ENCODE measurements at regions not wholly inside any gene's neighbourhood (a gene's known extent, or its start where the extent isn't known, plus 50 kb on each side); places are given as distances from the start of the nearest gene placed in this dataset.

DNA sequence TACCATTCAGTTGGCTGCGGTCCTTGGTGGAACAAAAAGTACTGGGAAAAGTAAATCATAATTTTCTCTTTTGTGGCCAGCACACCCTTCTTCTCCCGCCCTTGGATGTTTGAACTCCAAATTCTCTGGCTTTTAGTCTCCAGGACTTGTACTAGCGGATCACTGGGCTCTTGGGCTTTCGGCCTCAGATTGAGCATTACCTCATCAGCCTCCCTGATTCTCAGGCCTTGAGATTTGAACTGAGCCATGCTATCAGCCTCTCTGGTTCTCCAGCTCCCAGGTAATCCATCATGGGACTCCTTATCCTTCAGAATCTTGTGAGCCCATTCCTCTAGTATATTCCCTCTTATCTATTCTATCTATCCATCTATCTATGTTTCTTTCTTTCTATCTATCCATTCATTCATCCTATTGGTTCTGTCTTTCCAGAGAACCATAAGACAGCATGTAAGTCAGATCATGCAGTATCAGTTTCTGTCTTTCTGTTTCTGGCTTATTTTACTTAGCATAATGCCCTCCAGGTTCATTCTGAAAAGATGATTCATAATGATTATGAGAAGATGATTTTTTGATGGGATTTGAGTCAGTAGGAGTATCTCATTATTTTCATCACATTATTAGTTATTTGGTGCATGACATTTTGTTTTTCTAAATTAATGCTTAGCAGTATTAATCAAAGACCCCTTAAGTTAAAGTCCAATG is 814.9 kb downstream of the LRFN5 start:
- no peak for DNase-seq (ENCODE audit: low read depth in 2 of 2)

DNA sequence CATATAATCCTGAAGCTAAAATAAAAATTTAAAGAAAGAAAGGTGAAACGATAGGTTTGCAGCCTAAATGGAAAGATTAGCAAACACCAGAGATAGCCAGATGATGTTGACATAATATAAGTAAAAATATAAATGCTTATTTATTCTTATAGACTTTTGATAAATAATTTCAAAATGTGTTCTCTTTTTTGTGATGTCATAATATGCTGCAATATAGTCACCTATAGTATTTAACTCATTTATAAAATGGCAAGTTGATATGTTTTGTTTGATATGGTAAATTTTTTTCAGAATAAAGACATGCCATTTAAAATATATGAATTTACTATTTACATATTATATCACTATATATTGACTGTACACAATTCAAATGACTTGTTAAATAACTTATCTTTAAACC is 813.4 kb downstream of the LRFN5 start:
- DNase-seq (ENCODE audit: low read depth in 2 of 2): no peak

DNA sequence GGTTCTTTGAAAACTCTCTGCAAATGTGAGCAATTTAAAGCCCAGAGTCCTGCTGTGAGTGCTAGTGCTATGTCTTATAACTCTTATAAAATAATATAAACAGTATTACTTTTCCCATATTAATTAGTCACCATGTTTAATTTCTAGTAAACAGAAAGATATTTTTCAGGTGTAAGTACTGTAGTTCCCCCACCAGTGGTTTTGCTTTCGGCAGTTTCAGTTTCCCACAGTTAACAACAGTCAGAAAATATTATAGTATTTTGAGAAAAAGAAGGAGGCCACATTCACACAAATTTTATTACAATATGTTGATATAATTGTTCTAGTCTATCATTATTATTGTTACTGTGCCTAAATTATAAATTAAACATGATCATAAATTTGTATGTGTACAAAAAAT is 800.5 kb downstream of the LRFN5 start:
- no peak for DNase-seq (ENCODE audit: low read depth in 2 of 2)

DNA sequence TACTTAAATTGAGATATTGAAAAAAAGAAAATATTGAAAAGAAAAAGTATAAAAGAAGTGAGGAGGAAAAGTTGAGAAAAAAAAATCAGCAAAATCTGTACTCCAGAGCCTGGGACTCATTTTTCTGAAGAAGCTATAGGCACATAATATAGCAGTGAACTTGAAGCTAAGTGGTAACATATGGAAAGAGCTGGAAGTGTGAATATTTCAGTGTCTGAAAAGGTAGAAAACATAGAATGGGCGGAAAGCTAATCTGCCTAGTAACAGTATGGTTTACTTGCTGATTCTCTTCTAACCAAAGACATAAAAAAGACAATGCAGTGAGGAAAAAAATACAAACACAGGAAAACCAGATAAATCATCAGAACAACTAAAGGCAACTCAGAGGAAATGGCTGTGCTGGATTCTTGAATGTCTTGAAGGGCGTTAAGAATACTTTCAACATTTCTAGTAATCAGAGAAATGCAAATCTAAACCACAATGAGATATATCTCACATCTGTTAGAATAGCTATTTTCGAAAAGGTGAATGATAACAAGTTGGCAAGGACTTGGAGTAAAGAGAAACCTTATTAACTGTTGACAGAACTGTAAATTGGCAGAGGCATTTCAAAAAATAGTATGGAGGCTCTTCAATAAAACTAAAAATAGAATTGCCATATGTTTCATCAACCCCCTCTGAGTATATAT is 784.6 kb downstream of the LRFN5 start:
- no peak for DNase-seq (ENCODE audit: low read depth in 2 of 2)

DNA sequence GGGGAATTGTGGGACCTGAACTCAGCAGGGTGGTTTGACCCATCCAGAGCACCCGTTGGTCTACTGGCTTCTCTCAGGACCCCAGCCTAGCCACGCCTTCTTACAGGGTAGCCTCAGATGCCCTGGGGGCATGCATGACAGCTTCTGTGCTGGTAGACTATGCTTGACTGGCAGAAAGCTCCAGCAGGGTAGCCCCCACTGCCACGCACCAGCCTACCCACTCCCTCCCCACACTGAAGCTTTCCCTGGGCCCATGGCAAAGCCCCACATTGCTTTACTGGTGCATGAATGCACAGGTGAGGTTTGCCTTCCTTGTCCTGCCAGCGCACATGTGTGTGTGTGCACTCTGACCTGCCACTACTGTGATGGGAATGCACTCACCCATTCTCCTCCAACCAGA is 772.2 kb downstream of the LRFN5 start:
- no peak for DNase-seq (ENCODE audit: low read depth in 2 of 2)

DNA sequence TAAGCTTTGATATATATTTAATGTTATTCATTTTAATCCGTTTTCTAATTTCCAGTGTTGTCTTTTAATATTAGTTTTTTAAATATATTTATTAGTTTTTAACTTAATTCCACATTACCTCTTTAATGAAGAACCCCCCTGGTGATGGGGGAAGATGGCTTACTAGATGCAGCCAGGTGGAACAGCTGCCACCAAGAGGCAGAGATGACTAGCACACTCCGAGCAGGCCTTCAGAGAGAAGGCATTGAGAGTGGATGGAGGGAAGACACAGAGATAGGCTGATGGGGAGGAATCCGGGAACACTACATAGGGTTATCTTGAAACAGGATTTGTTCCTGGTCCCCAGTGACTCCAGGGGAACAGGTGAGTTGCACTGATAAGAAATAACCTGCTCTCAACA is 771.6 kb downstream of the LRFN5 start:
- DNase-seq (ENCODE audit: low read depth in 2 of 2): no peak

DNA sequence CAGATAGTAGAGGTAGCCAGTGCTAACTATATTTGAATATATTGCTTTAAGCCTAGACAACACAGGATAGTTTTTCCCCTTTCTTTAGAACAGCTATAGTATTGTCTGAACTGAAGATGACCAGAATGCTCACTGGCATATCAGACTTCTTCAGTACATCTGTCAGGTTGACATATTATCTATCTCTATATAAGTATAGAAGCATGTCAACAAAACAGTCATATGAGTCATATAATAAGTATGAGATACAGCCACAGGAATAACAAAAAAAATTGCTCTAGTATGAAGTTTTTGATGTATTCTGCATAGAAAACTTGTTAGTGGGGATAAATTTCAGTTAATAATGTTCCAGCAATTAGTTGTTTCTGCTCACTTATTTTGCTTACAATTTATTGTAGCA is 767.7 kb downstream of the LRFN5 start:
- no peak for DNase-seq (ENCODE audit: low read depth in 2 of 2)

DNA sequence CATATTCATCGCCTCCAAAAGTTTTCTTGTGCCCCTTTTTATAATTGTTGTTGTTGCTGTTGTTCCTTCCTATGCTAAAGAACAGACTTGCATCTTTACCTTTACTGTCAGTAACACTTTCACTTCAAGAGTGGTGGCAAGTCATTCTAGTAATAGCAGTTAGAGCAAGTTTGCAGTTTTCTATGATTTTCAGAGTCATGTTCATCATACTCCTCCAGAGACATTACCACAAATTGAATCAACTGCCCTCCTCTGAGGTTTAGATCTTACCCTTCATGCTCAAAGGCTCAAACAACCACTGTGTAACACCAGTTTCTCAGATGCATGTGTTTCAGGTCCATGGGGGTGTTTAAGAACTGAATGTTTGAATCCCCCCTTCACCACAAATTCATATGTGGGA is 763.4 kb downstream of the LRFN5 start:
- no peak for DNase-seq (ENCODE audit: low read depth in 2 of 2)

DNA sequence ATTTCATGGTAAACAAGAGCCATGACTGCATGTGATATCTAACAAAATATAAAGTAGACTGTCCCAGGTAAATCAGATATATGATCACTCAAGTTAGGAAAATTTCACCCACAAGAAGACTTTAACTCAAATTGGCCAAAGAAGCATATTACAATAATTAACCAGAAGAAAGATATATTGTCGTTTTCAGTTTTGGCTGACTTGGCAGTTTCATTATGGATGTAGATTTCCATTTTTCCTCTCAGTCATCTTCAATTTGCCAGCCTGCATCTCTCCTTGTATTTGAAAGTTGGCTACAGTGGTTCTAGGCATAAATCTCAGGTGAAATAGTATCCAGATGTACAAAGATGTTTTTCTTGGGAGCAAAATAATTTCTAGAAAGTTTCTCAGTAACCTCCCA is 761.6 kb downstream of the LRFN5 start:
- DNase-seq (ENCODE audit: low read depth in 2 of 2): no peak

DNA sequence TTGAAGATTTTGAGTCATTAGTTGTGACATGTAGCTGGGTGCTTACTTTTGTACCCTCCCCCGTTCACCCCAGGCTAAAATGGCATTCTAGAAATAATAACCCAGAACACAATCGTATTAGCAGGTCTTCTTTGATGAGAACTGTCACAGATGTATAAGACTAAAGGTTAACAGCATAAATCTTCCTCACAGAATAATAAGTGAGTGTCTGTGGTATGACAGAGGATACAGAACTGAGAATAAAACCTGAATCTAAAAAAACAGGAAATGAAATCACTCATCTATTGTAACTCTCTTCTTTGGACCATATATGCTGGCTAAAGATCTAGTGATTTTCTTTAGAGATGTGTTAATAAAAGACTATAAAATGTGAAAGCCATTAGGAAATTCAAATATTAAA is 746.6 kb downstream of the LRFN5 start:
- no peak for DNase-seq (ENCODE audit: low read depth in 2 of 2)

DNA sequence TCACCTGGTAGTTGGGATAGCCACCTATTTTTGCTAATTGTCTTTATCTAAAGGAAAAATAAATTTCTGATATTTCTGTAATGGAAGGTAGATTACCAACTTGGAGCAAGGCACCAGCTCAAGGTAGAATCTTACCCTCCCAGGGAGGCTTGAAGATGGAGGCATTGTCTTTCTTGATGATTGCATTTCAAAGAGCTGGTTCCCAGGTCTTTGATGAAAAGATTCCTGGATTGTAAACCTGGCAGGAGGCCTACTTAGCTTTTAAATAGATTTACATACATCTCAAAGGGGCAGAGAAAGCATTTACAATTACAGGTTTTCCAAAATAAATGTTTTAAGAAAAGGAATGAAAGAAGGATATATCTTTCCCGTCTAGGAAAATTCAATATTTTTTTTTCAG is 729.2 kb downstream of the LRFN5 start:
- DNase-seq (ENCODE audit: low read depth in 2 of 2): no peak

DNA sequence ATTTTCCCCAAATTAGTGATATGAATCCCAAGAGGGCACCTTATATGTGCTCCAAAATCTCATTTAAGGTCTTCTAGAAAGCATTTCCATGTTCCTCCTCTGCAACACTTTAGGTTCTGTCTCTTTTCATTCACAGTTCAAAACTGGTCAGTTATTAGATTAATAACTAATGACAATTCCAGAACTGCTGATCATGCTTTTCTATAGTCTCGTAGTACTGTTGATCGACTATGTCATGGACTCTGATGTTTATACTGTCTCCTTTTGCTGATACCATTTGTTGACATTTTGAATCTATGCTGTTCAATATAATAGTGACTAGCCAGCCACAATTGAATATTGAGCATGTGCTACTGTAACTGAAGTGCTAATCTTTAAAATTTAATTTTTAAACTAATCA is 728.3 kb downstream of the LRFN5 start:
- no peak for DNase-seq (ENCODE audit: low read depth in 2 of 2)

DNA sequence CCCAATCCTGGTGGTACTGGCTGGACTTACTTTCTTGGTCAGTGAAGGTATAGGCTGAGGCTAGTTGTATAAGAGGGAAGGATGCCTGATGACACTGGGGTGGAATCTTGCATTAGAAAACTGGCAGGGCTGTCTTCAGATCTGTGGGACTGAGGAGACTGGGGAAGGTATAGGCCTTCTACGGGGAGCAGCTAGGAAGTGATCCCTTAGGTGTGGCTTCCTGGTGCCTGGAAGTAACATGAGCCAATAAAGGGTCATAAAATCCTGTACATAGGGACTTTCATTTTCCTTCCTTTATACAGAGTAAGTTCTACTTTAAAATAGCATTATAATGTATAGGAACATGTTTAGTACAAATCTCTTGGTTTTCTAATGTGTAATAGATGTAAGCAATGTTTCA is 716.8 kb downstream of the LRFN5 start:
- no peak for DNase-seq (ENCODE audit: low read depth in 2 of 2)

DNA sequence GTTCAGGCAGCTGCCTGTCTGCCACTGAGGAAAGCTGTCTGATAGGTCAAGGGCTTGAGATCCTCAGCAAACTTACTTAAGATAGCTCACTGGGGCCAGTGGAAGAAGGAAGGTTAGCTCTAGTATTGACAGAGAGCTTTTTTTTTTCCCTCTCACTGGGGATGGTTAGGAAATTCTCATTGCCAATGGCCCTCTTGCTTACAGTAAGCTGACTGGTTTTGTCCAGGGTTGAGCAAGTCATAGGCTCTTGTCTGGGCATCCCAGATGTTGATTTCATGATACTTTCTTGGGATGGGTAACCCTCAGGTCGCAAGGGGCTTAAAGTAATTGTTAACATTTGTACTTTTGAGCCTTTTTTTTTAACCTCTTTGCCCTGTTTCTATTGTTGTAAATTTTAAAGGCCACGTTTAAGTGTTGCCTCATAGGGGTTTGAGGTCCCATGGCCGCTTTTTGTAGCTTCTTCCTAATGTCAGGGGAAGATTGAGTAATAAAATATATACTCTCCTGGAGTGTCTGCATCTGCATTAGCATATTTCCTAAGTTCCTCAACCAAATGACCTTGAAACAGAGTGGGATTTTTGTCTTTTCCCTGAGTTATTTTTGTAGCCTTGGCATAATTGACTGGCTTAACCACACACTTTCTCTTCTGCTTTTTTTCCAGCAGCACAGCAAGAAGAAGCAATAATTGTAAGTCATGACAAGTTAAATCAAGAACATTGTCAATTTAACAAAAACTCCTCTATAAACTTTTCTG is 716.0 kb downstream of the LRFN5 start:
- no peak for DNase-seq (ENCODE audit: low read depth in 2 of 2)

DNA sequence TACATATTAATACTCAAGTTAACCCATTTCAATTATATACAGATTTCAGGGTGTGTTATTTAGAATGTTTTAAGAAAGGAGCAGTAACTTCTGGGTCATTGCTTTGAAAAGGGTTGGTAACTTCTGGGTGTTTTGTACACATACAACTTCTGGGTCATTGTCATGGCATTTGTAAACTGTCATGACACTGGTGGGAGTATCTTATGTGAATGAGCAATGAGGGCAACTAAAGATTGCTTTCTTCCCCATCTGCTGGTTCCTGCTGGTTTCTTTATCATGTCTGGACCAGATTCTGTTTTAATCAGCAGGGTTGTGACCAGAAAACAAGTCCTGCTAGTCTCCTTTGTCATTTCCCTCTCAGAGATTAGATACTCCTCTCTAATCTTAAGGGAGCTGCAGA is 713.3 kb downstream of the LRFN5 start:
- no peak for DNase-seq (ENCODE audit: low read depth in 2 of 2)

DNA sequence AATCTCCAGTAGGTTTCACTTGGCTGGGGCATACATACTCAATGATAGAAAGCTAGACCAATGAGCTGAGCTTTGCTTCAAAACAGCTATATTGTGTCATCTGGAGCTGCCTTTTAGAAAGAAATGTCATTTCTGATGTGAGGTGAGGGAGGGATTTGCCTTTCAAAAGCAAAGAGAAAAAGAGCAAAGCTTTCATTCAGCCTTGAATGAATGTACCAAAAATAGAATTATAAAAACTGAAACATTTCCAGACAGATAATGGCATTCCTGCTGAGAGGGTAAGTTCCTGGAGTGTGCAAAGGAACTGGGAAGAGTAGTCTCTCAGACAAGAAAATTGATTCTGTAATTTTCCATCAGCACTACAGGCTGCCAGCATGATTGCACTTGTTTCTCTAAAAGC is 710.0 kb downstream of the LRFN5 start:
- DNase-seq (ENCODE audit: low read depth in 2 of 2): no peak

DNA sequence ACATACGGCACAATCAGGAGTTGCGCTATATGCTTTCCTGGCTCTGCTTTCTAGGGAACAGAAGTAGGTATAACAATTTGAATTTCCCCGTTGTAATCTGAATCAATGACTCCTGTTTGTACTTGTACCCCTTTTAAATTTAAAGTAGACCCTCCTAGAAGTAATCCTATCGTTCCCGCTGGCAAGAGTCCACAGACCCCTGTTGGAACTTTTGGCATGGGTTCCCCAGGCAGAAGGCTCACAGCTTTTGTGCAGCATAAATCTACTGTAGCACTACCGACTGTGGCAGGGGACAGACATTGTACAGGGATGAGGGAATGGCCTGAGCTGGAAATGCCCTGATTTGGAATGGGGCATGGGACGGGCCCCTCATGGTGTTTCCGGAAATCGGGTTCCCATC is 705.2 kb downstream of the LRFN5 start:
- DNase-seq (ENCODE audit: low read depth in 2 of 2): no peak

DNA sequence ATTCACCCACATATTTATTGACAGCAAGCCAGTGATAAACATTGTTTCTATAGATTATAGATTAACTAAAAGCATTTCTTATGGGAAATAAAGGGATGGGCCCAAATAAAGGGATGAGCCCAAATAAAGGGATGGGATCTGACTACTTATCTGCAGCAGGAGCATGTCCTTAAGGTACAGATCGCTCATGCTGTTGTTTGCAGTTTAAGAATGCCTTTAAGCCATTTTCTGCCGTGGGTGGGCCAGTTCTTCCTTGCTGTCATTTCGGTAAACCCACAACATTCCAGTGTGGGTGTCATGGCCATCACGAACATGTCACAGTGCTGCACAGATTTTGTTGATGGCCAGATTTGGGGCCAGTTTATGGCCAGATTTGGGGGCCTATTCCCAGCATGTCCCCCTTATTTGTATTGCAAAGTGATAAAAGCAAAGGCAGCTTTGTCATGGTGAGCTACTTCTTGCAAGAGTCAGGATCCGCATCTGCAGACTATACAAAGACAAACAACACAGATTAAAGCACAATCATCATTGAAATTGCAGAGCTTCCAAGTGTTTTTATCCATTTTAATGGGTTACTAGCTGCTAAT is 700.7 kb downstream of the LRFN5 start:
- DNase-seq (ENCODE audit: low read depth in 2 of 2): no peak

DNA sequence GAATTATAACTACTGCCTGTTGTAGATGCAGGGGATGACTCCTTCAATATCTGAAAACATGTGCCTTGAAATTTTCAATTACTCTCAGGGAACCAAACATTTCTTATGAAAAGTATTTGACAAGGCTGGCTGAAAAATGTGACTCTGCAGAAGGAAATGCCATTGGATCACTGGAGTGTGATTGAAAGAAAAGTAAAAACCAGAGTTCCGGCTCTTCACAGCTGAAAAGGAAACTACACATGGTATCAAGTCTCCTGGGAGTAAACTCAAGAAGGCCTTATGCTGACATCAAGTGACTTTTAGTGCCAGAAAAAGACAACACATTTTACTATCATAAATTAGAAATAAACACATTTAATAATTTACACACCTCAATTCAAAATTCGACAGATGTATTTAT is 693.0 kb downstream of the LRFN5 start:
- no peak for DNase-seq (ENCODE audit: low read depth in 2 of 2)

DNA sequence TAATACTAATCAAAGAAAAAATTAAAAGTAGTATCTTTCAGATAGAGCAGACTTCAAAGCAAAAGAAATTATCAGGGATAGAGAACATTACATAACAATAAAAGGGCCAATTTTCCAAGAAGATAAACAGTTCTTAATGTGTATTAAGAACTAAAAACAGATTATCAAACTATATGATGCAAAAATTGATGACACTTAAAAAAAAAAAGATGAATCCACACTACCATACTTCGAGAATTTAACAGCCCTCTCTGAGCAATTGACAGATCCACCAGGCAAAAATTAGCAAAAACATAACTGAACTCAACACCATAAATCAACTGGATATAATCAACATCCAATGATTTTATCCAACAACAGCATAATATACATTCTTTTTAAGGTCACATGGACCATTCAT is 686.5 kb downstream of the LRFN5 start:
- no peak for DNase-seq (ENCODE audit: low read depth in 2 of 2)

DNA sequence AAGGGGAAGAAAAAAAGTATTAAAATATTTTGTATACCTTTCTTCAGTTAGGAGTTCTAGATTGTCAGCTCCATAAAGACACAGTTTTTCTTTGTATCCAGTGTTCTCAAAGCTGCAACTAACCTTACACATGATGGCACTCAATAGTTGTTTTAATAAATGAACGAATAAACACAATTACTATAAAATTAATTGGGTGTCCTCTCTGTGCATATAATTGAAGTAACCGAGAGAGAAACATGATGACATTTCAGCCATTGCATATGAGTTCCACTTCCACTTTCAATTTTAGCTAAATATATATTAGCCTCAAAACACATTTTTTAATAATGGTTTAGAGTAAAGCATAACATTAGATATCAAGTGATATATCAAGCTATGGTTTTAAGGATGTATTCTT is 671.2 kb downstream of the LRFN5 start:
- DNase-seq (ENCODE audit: low read depth in 2 of 2): no peak

DNA sequence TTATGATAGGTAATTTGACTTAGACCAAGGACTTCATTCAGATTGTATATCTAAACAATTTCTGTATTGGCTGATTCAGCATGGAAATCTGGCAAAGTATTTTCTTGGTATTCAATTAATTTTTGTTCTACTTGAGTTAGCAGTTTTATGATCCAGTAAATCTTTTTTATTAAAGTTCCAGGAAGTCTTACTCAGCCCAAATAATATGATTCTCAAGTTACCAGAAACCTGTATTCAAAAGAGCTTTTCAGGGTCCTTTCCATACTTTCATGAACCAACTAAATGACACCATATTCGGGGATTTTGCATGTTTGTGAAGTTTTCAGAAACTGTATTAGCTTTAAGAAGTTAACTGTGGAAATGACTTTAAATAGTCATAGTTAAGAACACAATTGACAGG is 662.6 kb downstream of the LRFN5 start:
- DNase-seq (ENCODE audit: low read depth in 2 of 2): no peak

DNA sequence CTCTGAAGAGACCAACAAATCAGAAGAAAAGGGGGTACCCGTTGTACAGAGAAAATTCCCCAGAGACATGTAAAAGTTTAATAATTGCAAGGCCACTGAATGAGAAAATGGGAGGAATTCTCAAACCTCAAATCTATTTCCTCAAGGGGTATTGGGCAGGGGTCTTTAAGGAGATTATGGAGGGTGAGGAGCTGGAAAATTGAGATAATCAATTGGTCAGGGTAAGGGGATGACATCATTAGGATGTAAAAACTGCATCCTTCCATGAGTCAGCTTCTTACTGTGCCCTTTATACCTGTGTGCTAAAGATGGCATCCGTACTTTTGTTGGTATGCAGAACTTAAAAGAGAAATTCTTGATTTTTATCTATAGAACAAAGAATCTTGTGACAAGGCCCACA is 641.5 kb downstream of the LRFN5 start:
- no peak for DNase-seq (ENCODE audit: low read depth in 2 of 2)

All from activated CD4-positive, alpha-beta T cell treated with anti-CD3 and anti-CD28 coated beads for 24 hours (primary cell).